Stimulated activated CD4-positive, alpha-beta T cell treated with anti-CD3 and anti-CD28 coated beads, TNF-alpha, amount 100 ng/mL, for 24 hours (primary cell): ENCODE measurements at regions not wholly inside any gene's neighbourhood (a gene's known extent, or its start where the extent isn't known, plus 50 kb on each side); places are given as distances from the start of the nearest gene placed in this dataset.

ENCODE experiments used
- DNase-seq, 3 experiments: peaks; one replicate each; pipeline ENCODE4 v3.0.0-alpha.2; 2020; ENCODE audit warnings: low read depth in 3 of 3

GRCh38 chrX:51798701-51799100, 55.5 kb downstream of the GSPT2 start:
- no peak for DNase-seq

- DNase-seq, result peak; percentile 2 to 46 (median 22)
Observed at GRCh38 chrX:51802917-51803688, 59.9 kb downstream of the GSPT2 start.

- no peak for DNase-seq
Observed at GRCh38 chrX:51803833-51804232, 60.6 kb downstream of the GSPT2 start.

DNA sequence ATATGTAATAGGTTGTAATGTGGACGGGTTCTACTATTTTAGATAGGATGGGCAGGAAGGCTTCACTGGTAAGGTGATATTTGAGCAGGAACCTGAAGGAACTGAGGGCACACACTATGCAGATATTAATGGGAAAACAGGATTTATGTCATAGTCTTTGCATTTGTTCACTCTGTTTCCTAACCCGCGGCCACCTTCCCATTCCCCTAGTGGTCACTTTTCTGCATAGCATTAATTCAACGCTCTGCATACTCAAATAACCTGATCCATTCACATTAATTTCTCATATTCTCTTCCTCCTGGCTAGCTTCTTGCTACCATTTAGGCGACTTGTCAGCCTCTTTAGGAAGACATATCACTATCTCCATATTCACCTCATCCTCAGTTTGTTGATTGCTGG, 61.5 kb downstream of the GSPT2 start:
- no peak for DNase-seq

DNA sequence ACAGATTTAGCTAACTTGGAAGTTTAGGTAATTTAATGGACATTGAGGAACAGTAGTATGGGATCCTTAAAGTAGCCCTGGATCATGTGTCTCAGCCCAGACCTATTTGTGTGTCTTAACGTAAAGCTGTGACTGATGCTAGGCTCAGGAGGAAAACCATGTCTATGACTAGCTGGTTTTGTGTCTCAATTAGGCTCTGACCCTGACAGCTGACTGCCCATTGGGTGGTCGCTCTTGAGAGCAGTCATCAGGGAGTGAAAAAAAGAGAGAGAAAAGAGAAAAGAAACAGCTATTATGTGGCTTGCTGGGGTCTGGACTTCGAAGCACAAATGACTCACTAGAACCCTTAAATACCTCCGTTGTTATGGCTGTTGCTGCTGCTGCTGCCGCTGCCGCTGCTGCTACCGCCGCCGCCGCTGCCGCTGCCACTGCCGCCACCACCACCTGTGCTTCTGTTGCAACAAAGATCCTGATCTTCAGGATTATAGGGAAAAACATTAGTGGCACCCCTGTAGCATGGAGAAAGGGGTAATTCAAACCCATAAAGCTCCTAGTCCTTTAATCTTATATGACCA, 70.7 kb downstream of the GSPT2 start:
- DNase-seq, result no peak

GRCh38 chrX:51824061-51824460, 69.4 kb upstream of the MAGED1 start:
- no peak for DNase-seq

- no peak for DNase-seq
Observed at GRCh38 chrX:51825436-51825835, 68.0 kb upstream of the MAGED1 start.

DNA sequence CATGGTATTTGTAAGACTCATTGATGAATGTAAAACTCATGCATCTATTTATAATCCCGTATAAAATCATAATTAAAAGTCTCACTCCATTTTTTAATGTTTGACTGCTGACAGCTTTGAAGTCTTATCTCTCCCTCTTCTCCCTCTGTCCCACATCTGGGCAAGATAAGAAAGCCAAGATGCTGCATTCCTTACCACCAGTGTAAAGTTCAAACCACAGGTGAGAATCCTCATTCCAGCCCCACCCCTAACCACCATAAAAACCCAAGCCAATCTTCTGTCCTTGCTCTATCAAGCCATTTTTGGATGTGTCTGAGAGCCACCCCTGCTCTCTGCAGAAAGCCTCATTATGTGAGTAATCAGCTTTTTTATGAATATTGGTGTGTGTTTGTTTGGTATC, 59.3 kb upstream of the MAGED1 start:
- DNase-seq, result no peak

- no peak for DNase-seq
Observed at GRCh38 chrX:51836823-51837222, 56.6 kb upstream of the MAGED1 start.

DNA sequence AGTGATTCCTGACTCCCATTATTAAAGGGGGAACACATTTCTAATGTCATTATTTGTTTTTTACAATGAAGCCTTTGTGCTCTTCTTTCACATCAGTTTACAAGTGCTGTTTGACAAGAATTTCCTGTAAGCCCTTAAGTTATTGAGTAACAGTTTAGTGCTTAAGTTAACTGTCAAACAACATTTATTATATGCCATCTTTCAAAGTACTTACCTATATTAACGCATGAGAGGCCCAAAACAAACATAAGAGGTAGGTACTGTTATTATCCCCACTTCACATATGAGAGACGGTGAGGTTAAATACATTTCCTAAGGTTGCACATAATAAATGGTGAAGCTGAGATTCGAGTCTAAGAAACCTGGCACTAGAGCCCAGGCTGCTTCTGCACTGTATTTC, 56.0 kb upstream of the MAGED1 start:
- DNase-seq, result no peak

DNA sequence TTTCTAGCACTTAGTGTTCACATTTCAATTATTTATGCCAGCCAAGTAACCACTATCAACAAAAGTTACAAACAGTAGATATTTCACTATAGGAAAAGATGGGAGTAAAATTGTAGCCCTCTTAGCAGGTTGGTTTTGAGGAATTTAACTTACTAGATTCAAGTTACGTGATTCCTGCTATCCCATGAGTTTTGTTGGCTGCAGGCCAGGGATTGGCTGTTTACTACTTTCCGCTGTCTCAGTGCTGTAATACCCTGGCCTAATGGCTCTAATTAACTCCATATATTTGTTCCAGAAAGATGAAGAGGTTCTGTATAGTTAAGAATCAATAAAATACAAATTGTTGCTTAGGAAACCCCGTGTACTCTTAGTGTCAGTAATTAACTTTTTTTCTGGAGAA, 55.5 kb upstream of the MAGED1 start:
- no peak for DNase-seq
